ENCODE measurements at regions not wholly inside any gene's neighbourhood (a gene's known extent, or its start where the extent isn't known, plus 50 kb on each side); places are given as distances from the start of the nearest gene placed in this dataset.

- no peak overlapping the region for H3K4me2 ChIP-seq (ENCODE audit: insufficient read depth, low read length)
- intact Hi-C loops (cut with micrococcal nuclease): no loop called here
- no peak overlapping the region for H3K27ac ChIP-seq (ENCODE audit: insufficient read depth, low read depth, low read length)
- H3K27me3 ChIP-seq (ENCODE audit: control insufficient read depth in 2 of 2, insufficient read depth in 2 of 2, low read length in 2 of 2): no peaks in the 10 kb centered on the region
- H3K4me1 ChIP-seq (ENCODE audit: control insufficient read depth, extremely low read depth, insufficient read depth, low read length): no peaks in the 10 kb centered on the region
- no peaks in the 10 kb centered on the region for H3K9me1 ChIP-seq (replicated peaks; ENCODE audit: control insufficient read depth, extremely low read depth, insufficient read depth, low read length)
- no peak for FAIRE-seq
- H3K79me2 ChIP-seq (ENCODE audit: control insufficient read depth, insufficient read depth, low read length): no peaks in the 10 kb centered on the region
- DNase-seq (ENCODE audit: low read depth, low spot score): no peak
- CTCF ChIA-PET: interaction anchor here (1.9 kb wide), 1 partner anchor 32 kb away, joined by 4 read pairs; no protein-coding TSS in a partner anchor
- BruUV-seq (replicated peaks): no TSS peak
- no peaks in the 10 kb centered on the region for H3K36me3 ChIP-seq (ENCODE audit: control insufficient read depth in 2 of 2, extremely low read depth in 1 of 2, insufficient read depth in 2 of 2, low read length in 2 of 2)
- no peaks in the 10 kb centered on the region for H3K9me3 ChIP-seq (replicated peaks; ENCODE audit: control insufficient read depth, insufficient read depth, low read length)
- no peak overlapping the region for H2AFZ ChIP-seq (ENCODE audit: low read depth, low read length)
- TF ChIP-seq, protein P1, sequence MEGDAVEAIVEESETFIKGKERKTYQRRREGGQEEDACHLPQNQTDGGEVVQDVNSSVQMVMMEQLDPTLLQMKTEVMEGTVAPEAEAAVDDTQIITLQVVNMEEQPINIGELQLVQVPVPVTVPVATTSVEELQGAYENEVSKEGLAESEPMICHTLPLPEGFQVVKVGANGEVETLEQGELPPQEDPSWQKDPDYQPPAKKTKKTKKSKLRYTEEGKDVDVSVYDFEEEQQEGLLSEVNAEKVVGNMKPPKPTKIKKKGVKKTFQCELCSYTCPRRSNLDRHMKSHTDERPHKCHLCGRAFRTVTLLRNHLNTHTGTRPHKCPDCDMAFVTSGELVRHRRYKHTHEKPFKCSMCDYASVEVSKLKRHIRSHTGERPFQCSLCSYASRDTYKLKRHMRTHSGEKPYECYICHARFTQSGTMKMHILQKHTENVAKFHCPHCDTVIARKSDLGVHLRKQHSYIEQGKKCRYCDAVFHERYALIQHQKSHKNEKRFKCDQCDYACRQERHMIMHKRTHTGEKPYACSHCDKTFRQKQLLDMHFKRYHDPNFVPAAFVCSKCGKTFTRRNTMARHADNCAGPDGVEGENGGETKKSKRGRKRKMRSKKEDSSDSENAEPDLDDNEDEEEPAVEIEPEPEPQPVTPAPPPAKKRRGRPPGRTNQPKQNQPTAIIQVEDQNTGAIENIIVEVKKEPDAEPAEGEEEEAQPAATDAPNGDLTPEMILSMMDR (IDR thresholded peaks at IDR 0.05; ENCODE audit: extremely low read depth in 1 of 2, insufficient read depth in 1 of 2, low read depth in 1 of 2, low read length in 2 of 2): no peak
- TF ChIP-seq MAX (IDR thresholded peaks at IDR 0.05; ENCODE audit: insufficient read depth, insufficient read length): no peak
- TF ChIP-seq JUN (IDR thresholded peaks at IDR 0.05; ENCODE audit: borderline replicate concordance, insufficient read depth, insufficient read length, low read depth): no peak
- no peak for TF ChIP-seq GATA2 (IDR thresholded peaks at IDR 0.05; ENCODE audit: insufficient read depth, insufficient read length, low read depth, low read length)
- no peak for TF ChIP-seq POLR2AphosphoS5 (IDR thresholded peaks at IDR 0.05; ENCODE audit: insufficient read depth, low read depth, low read length)
- no peak for TF ChIP-seq MYC (IDR thresholded peaks at IDR 0.05; ENCODE audit: low read depth, low read length)
- no peak for TF ChIP-seq FOS (IDR thresholded peaks at IDR 0.05; ENCODE audit: borderline replicate concordance, insufficient read depth, low read length)
- no peak for TF ChIP-seq EZH2 (IDR thresholded peaks at IDR 0.05; ENCODE audit: borderline replicate concordance, low read depth, low read length, severe bottlenecking)
- no peak for TF ChIP-seq POLR2A (IDR thresholded peaks at IDR 0.05; ENCODE audit: low read depth, low read length)
- H3K9ac ChIP-seq (replicated peaks; ENCODE audit: extremely low read depth, insufficient read depth, low read length): no peak overlapping the region
- POLR2A ChIA-PET: no interaction called here
- no peaks in the 10 kb centered on the region for H4K20me1 ChIP-seq (replicated peaks; ENCODE audit: control insufficient read depth, extremely low read depth, insufficient read depth, low read length)
- dilution Hi-C loops (cut with MboI; ENCODE audit: extremely low pct_ligation_motif_present, low sequenced_read_pairs): no loop called here
- H3K4me3 ChIP-seq (replicated peaks in 1 of 3; ENCODE audit: insufficient read depth in 1 of 3, low read depth in 1 of 3, low read length in 3 of 3): no peak overlapping the region
These were observed 133.1 kb downstream of the IQUB start for GRCh38 chr7:123401295-123401694.

All from endothelial cell of umbilical vein (primary cell).